Duodenal mucosa (tissue), 2 donors: ENCODE measurements at regions not wholly inside any gene's neighbourhood (a gene's known extent, or its start where the extent isn't known, plus 50 kb on each side); places are given as distances from the start of the nearest gene placed in this dataset.

Experiments used
- H3K27ac ChIP-seq: one replicate; pipeline ENCODE4 v1.7.0; 2013; ENCODE audit warnings: low read depth, low read length
- H3K27me3 ChIP-seq, 2 donors: one replicate each; pipeline ENCODE4 v1.7.0; 2013; ENCODE audit warnings: low read length in 2 of 2, control low read depth in 1 of 2; ENCODE audit not compliant: insufficient read depth in 2 of 2, control insufficient read depth in 1 of 2
- H3K36me3 ChIP-seq, 2 donors: one replicate each; pipeline ENCODE4 v1.7.0; 2013; ENCODE audit warnings: low read length in 2 of 2, control low read depth in 1 of 2; ENCODE audit not compliant: insufficient read depth in 2 of 2, control insufficient read depth in 1 of 2
- H3K4me1 ChIP-seq, 2 donors: one replicate each; pipeline ENCODE4 v1.7.0; 2013; ENCODE audit warnings: low read length in 2 of 2, control low read depth in 1 of 2; ENCODE audit not compliant: insufficient read depth in 2 of 2, control insufficient read depth in 1 of 2
- H3K4me3 ChIP-seq, 2 donors: one replicate each; pipeline ENCODE4 v1.7.0; 2013; ENCODE audit warnings: low read length in 2 of 2, low read depth in 1 of 2
- H3K9ac ChIP-seq, 2 donors: one replicate each; pipeline ENCODE4 v1.7.0; 2013; ENCODE audit warnings: low read length in 2 of 2, low read depth in 1 of 2
- H3K9me3 ChIP-seq, 2 donors: one replicate each; pipeline ENCODE4 v1.7.0; 2013; ENCODE audit warnings: low read length in 2 of 2, control low read depth in 1 of 2; ENCODE audit not compliant: control insufficient read depth in 1 of 2

DNA sequence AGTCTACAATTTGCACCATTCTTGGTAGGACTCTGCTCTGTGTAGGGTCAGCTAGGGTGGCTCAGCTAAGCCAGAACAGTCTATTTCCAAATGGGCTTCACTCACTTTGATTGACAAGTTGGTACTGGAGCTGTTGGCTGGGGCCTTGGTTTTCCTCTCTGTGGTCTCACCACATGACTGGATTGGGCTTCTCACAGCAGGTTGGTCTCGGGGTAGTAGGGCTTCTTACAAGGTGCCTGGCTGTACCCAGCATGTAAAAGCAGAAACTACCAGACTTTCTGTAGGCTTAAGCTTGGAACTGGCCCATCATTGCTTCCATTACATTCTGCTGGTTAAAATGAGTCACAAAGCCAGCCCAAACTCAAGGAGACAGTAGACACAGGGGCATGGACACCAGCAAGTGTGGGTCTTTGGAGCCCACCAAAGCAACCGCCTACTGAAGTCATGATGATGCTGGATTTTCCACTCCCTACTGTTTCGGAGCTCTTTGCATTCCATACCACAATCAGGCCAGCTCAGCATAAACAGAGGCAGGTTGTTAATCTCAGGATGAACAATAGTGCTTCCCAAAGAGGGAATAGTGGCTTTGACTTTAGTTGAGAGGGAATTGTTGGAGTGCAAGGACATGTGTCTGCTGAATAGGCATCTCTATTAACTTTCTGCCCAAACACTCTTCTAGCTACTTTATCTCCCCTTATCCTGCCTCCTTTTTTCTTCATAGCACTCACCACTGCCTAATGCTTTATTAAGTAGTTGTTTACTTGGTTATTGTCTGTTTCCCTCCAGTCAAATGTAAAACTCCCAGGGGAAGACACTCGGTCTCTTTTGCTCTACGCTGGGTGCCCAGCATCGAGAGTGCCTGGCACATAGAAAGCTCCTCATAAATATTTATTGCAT is 78.0 kb upstream of the RARB start:
- no peaks in the 10 kb centered on the region for H3K27me3 ChIP-seq
- no peaks in the 10 kb centered on the region for H3K36me3 ChIP-seq
- no peak overlapping the region for H3K9ac ChIP-seq
- H3K4me3 ChIP-seq: no peak overlapping the region
- H3K9me3 ChIP-seq: no peaks in the 10 kb centered on the region
- H3K4me1 ChIP-seq: no peaks in the 10 kb centered on the region
- H3K27ac ChIP-seq: no peak overlapping the region

DNA sequence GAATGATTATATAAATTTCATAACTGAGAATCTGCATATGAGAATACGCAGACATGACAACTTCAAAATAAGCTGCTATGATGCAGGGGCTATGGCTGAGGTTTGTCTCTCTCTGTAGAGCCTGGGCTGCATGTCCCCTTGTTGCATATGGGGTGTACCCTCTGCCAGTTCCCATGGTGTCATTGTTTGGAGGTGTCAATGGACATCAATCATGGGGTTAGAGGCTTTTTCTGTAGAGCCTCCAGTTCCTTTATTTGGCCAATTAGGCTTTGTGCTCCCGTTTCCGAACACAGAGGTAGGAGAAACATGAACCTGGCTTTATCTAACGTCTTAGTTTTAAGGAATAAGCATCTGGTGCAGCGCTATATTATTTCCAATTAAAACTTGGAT is 77.3 kb upstream of the RARB start:
- H3K27ac ChIP-seq: no peak overlapping the region

DNA sequence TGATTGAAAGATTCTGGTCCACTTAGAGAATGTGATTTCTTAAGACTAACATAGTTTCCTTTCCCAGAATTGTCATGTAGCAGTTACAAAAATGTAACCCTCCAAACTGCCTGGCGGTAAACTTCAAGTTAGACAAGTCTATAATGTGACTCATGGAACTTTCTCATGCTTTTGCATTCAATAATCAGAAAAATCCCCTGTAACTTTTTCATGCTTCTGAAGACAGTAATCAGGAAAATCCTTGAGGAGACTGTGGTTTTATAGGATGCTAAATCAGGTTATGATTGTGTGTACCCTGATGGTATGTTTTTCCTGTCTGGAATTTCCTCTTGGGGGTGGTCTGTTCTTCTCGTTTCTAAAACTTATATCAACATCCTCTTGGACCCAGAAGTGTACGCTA is 74.0 kb upstream of the RARB start:
- Histone ChIP-seq H3K36me3 (no peaks in the 10 kb centered on the region), H3K9me3 (no peaks in the 10 kb centered on the region), H3K9ac (no peak overlapping the region), H3K27me3 (no peaks in the 10 kb centered on the region), H3K4me3 (no peak overlapping the region), H3K27ac (no peak overlapping the region), H3K4me1 (no peaks in the 10 kb centered on the region)

More for the DNA sequence above, 77.3 kb upstream of the RARB start:
- no peak overlapping the region for H3K4me3 ChIP-seq
- H3K36me3 ChIP-seq: no peaks in the 10 kb centered on the region
- no peaks in the 10 kb centered on the region for H3K27me3 ChIP-seq
- H3K9ac ChIP-seq: no peak overlapping the region
- no peaks in the 10 kb centered on the region for H3K4me1 ChIP-seq
- no peaks in the 10 kb centered on the region for H3K9me3 ChIP-seq

DNA sequence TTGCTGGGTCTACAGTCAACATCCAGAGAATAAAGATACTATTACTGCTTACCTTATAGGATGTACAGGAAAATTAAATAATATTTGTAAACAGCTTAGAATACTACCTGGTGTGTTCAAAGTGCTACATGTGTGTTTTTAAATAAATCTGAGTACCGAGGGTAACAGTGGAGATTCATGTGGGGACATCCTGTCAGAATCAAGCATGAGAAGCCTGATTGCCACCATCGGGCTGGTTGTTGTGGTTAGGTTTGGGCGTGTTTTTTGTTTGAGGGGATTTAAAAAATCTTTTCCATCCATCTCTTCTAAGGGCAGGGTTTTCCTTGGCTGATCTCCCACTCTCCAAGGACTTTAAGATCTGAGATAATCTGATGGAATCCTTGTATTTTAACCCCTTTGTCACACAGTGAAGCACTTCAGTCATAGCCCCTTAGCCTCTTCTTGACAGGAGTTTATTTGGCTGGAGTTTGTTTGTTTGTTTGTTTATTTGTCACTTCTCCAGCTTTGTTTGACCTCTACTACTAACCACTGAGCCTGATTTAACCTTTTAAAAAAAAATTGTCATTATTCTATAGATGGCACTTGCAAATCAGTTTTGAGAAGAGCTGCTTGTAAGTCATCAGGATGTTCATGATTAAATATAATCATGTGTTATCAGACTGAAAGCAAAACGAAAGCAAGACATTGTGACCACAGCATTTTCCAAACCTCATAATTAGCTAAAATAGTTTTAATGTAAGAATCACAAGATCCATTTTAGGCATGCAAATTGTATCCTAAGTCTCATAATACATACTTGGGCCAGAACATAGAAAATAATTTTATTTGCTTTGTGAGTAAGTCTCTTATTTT is 72.8 kb upstream of the RARB start:
- Histone ChIP-seq H3K27me3 (no peaks in the 10 kb centered on the region), H3K4me1 (no peaks in the 10 kb centered on the region), H3K4me3 (no peak overlapping the region), H3K27ac (no peak overlapping the region), H3K9me3 (no peaks in the 10 kb centered on the region), H3K9ac (no peak overlapping the region), H3K36me3 (no peaks in the 10 kb centered on the region)

DNA sequence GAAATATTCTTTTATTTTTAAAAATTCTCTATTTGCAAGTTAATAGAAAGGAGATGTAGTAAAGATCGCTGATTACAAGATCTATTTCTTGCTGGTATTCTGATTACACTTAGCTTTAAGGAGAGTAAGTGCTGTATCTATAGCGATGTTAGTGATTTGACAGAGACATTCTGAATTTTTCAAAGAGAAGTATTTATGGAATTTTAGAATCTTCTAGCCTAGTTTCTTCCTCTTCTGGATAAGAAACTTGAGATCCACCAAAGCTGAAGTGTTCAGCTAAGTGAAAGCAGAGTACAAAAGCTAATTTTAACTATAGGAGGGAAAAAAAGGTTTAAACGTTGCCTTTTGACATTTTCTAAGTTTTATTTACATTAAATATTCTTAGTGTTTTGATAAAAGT is 72.1 kb upstream of the RARB start:
- H3K9ac ChIP-seq: no peak overlapping the region
- no peaks in the 10 kb centered on the region for H3K9me3 ChIP-seq
- no peaks in the 10 kb centered on the region for H3K27me3 ChIP-seq
- H3K4me3 ChIP-seq: no peak overlapping the region
- H3K27ac ChIP-seq: no peak overlapping the region
- no peaks in the 10 kb centered on the region for H3K4me1 ChIP-seq
- no peaks in the 10 kb centered on the region for H3K36me3 ChIP-seq

DNA sequence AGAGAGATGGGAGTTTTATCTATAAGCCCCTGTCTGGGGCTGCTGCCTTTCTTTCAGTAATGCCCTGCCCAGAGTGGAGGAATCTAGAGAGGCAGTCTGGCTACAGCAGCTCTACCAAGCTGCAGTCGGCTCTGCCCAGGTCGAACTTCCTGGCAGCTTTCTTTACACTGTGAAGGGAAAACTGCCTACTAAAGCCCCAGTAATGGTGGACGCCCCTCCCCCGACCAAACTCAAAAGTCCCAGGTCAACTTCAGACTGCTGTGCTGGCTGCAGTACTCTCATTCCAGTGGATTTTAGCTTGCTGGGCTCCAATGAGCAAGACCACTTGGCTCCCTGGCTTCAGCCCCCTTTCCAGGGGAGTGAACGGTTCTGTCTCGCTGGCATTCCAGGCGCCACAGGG is 65.9 kb upstream of the RARB start:
- H3K9me3 ChIP-seq: no peaks in the 10 kb centered on the region
- H3K9ac ChIP-seq: no peak overlapping the region
- no peaks in the 10 kb centered on the region for H3K36me3 ChIP-seq
- no peaks in the 10 kb centered on the region for H3K27me3 ChIP-seq
- H3K4me1 ChIP-seq: no peaks in the 10 kb centered on the region
- H3K4me3 ChIP-seq: no peak overlapping the region
- no peak overlapping the region for H3K27ac ChIP-seq

DNA sequence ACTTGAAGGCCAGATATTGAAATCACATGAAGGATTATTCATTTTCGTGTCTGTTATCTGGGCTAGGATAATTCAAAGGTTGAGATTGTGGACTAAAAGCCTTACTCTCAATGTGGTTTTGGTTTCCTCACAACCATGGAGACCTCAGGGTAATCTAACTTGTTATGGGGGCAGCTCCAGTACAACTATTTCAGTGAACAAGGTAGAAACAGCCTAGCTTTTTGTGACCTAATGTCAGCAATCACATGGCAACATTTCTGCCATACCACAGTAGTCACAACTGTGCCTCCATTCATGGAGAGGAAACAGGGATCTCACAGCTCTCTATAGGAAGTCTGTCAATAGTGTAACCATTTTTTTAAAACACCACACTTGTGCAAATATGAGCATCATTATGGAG is 62.4 kb upstream of the RARB start:
- Histone ChIP-seq H3K27me3 (no peaks in the 10 kb centered on the region), H3K4me1 (no peaks in the 10 kb centered on the region), H3K36me3 (no peaks in the 10 kb centered on the region), H3K4me3 (no peak overlapping the region), H3K9me3 (no peaks in the 10 kb centered on the region), H3K9ac (no peak overlapping the region), H3K27ac (no peak overlapping the region)

DNA sequence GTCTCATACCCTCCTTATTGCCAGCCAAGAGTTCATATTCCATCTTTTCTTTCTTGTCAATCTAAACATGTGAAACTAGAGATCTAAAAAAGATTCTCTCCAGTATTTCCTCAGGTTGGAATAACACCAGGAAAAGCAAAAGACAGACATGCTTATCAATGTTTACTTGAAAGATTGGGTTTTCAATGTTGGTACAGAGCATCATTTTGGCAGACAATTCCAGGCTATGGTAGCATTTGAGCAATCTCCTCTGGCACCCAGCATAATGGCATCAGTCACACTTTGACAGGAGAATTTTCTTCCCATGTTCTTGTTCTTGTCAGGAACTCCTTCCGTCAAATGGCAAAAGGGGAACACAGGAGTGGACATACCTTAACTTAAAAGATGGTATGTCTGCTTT is 61.0 kb upstream of the RARB start:
- no peaks in the 10 kb centered on the region for H3K27me3 ChIP-seq
- H3K36me3 ChIP-seq: no peaks in the 10 kb centered on the region

DNA sequence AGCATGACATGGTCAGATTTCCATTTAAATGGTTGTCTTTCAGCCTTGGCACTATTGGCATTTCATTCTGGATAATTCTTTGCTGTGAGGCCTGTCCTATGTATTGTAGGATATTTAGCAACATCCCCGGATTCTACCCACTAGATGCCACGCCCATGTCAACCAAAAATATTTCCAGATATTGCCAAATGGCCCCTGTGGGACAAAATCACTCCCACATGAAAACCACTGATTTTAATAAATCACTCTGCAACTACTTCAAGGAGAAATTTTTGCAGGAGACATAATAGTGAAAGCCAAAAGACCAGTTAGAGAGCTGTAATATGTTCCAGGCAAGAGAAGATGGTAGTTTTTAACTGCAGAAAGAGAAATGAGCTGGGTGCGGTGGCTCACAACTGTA is 55.9 kb upstream of the RARB start:
- H3K4me3 ChIP-seq: no peak overlapping the region
- H3K27ac ChIP-seq: no peak overlapping the region
- H3K27me3 ChIP-seq: no peaks in the 10 kb centered on the region
- H3K9ac ChIP-seq: no peak overlapping the region
- no peaks in the 10 kb centered on the region for H3K36me3 ChIP-seq
- H3K9me3 ChIP-seq: no peaks in the 10 kb centered on the region
- no peaks in the 10 kb centered on the region for H3K4me1 ChIP-seq

More for the DNA sequence above, 61.0 kb upstream of the RARB start:
- Histone ChIP-seq H3K4me3 (no peak overlapping the region), H3K9ac (no peak overlapping the region), H3K27ac (no peak overlapping the region), H3K4me1 (no peaks in the 10 kb centered on the region), H3K9me3 (no peaks in the 10 kb centered on the region)

DNA sequence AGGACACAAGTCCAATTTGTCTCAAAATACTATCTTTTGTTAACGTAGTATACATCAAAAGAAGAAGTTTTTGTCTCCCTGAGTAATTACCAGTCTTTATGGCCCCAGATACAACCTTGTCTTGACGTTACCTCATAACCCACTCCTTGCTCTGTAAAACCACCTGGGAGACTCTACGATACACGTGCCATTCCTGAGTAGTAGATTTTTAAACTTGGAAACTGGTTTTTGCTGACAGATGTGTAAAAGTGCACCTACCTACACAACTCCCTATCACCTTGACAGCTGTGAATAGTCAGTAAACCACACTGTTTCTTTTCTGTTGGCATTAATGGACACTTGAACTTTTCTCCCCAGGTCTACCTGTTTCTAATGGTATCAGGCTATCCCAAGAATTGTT is 51.7 kb upstream of the RARB start:
- Histone ChIP-seq H3K9ac (no peak overlapping the region), H3K27ac (no peak overlapping the region), H3K4me3 (no peak overlapping the region), H3K36me3 (no peaks in the 10 kb centered on the region), H3K27me3 (no peaks in the 10 kb centered on the region), H3K9me3 (no peaks in the 10 kb centered on the region), H3K4me1 (no peaks in the 10 kb centered on the region)
